NCI-H446 treated with DMSO at 0.1 percent for 48 hours (cell line): ENCODE measurements at regions not wholly inside any gene's neighbourhood (a gene's known extent, or its start where the extent isn't known, plus 50 kb on each side); places are given as distances from the start of the nearest gene placed in this dataset.

Experiments
- DNase-seq: peaks from one replicate; lab custom pipeline; 2025; lab: John Stamatoyannopoulos, UW

DNA sequence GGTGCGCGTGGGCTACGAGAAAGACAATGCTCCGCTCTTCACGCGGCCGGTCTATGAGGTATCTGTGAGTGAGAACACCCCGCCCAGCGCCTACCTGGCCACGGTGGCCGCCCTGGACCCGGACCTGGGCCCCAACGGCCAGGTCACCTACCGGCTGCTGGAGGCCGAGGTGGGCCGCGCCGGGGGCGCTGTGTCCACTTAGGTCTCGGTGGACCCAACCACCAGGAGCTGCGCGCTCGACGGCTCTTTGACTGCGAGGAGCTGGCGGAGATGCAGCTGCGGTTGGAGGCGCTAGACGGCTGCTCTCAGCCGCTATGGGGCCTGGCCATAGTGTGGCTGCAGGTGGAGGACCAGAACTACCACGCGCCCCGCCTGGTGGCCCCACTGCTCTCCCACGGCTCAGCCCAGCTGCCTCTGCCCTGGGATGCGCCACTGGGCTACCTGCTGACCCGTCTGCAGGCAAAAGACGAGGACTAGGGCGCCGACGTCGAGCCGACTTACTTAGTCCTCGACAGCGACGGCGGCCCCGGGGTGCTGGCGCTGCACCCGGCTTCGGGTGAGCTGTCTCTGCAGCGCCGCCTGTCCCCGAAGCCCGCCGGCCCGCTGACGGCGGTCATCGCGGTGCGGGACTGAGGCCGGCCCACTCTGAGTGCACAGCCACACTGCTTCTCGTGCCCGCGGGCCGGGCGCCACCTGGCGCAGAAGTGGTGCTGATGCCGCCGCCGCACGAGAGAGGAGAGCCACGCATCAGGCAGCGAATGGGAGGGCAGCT, 173.0 kb downstream of the OLFM4 start:
- DNase-seq = no peak

DNA sequence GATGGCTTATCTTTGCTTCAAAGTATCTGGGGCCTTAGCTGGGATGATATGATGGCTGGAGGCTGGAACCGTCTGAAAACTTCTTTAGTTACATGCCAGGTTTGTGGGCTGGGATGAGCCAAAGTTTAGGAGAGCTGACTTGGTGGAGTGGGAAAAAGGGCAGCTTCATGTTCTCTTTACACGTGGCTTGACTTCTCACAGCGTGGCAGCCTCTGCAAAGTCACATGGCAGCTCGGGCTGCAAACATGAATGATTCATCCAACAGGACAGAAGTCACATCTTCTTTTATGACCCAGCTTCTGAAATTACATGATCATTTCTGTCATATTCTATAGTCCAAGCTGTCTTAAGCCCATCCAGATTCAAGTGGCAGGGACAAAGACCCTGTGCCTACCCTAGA, 176.0 kb downstream of the OLFM4 start:
- no peak for DNase-seq

DNA sequence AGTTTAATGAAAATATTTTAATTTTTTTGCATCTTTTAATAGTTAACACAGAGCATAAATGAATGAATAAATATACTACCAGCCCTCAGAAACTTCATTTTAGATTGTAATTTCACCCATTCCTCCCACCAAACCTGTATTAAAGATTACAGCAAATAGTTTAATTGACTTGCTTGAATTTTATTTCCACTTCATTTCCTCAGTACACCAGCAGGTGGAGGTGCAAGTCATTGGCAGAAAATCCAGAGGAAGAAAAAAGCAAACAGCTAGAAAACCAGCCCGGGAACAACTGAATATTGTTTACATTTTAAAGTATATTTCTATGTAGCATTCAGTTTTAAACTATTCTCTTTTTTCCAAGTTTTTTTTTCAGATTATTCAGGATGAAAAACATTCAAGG, 177.8 kb downstream of the OLFM4 start:
- DNase-seq = no peak

DNA sequence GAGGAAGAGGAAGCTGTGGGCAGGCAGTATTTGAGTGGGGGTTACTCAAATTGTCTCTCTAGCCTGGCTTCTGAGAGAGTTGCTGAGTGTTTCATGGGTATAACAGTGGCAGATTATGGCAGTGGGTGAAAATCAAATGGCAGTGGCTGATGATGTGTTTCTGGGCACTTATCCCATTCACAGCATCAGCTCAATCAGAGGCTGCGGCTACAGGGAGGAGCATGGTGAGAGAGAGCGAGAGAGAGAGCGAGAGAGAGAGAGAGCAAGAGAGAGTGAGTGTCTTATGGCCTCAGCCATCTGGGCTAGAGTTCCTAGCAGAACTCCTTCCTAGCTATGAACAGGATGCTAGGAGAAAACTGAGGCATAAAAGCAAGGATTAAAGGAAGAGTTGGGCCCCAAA, 178.9 kb downstream of the OLFM4 start:
- no peak for DNase-seq

DNA sequence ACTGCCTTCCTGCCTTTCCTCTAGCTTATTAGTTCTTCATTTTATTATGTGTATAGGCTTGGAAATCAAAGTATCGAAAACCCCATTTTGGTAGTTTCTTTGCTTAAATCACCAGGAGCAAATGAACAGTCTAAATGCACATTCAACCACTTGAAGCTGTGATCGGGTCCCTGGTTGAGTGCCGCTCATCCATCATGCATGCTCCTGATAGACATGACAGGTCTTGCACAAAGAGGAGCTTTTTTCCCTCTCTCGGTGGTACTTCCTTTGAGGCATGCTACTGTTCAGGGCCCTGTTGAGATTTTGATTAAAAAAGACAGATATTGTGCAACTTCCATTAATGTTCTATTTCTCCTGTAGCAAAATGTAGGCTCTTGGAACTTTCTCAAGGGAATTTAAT, 185.8 kb downstream of the OLFM4 start:
- DNase-seq = no peak

DNA sequence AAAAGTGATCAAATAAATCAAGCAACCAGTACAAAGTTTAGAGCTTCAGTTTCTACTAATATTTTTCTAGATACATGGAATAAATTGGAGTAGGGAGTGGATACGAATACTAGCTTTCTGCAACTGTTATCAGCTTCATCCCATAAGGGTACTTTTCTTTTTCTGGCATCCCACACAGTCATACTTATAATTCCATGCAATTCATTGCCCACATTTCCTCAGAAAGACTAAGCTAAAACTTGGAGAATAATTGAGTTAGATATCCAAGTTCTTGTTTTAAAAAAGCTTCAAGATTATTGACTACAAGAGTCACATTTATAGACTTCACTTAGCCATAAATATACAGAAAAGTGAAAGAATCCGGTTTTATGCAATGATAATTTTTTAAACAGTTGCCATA, 186.9 kb downstream of the OLFM4 start:
- DNase-seq = no peak

DNA sequence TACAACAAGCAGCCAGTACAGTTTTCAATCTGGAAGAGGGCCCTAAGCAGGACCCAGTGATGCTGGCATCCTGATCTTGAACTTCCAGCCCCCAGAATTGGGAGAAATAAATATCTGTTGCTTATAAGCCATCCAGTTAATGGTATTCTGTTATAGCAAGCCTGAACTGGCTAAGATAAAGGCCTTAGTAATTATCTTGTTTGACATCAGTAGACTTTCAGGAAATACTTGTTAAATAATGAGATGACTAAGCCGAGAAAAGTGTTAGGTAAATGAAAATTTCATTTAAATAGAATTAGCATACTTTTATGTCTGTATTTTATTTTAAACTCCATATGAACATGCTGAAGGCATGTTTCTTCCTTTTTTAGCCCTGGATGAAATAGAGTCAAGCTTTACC, 188.2 kb downstream of the OLFM4 start:
- DNase-seq = no peak

DNA sequence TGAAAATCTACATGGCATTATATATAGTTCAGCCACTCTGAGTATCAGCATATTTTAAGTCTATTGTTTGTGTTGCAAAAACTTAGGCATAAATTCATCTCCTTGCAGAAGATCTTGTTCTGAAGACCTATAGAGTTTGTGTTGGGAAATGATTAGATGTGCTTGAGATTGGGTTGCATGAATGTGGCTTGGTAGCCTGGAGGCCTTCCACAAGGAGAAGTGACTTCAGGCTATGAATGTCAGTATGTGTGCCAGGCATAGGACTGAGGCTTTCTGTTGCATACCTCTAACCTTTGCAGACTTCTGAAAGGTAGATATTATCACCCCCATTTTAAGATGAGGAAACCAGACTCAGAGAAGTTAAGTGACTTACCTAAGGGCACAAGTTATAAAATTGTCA, 188.6 kb downstream of the OLFM4 start:
- no peak for DNase-seq

DNA sequence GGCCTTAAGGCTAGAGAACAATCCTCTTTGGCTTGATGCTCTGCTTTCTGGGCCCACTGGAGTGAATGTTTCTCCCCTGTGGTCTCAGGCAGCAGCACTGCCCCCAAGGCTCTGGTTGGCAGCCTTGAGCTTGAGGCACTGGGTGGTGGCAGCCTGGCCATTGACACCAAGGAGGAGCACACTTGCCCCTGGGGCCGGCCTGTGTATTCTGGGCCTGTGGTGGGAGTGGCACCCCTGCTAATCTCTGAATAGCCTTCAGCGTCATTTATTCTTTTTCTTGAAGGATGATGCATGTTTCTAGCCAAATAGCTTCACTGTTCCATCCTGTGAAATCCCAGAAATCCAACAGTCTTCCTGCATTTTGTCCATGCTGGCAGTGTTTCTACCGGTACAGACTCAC, 191.4 kb downstream of the OLFM4 start:
- no peak for DNase-seq

DNA sequence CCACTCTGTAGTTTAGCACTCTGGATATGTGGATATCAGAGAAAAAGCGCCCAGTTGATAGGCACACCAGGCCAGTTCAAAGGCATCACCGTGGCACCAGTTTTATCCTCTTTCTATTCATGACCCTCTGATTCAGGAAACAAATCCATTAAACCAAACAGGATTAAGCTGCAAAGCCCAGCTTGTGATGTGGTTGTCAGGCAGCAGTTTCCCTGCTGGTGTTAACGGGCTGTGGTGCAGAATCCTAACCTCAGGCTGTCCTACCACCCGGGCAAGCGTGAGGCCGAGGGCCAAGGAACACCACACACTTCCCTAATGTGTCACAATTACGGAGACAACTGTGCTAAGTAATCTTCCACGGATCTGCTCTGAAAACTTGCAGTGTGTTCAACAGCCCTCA, 209.1 kb downstream of the OLFM4 start:
- no peak for DNase-seq

DNA sequence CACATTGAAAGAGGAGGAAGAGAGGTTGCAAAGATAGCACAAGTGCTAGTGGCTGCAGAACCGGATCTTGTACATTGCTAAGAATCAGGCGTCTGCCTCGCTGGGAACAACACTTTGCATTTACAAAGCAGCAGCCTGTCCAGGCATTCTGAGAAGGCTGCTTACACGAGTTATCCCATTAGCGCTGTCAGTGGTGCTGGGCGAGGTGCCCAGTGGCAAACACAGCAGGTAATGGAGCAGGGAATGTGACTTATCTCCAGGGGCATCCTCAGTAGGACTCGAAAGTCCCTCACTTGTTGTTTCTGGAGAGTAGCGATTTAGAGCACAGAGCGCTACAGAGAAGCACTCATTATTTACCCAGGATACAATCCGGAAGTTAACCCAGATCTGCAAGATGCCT, 209.6 kb downstream of the OLFM4 start:
- no peak for DNase-seq

DNA sequence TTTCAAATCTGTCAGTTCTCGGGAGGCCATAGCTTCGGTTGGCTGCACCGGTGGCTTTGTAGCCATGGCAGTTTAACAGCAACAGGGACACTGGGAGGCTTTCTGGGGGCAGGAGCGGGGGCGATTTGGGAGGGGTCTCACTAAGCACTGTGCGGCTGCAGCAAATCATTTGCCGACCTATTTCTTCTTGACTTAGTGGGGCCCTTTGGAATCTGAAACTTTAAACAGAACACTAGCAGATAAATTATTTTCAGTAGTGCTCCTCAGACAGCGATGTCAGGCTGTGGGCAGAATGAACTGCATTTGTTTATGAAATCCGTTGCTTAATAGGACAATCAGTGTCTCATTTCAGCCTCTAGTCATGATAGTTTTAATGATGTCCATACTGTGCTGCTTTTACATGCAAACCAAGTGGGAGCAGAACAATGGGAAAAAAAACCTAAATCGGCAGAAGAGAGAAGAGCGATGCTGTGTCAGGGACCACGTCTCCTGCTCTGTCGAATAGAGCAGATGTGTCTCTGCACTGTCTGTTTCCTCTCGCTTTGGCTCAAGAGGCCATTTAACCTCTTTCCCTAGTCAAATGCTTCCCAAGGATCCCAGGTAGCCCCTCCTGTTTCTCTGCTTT, 211.9 kb downstream of the OLFM4 start:
- DNase-seq = no peak

DNA sequence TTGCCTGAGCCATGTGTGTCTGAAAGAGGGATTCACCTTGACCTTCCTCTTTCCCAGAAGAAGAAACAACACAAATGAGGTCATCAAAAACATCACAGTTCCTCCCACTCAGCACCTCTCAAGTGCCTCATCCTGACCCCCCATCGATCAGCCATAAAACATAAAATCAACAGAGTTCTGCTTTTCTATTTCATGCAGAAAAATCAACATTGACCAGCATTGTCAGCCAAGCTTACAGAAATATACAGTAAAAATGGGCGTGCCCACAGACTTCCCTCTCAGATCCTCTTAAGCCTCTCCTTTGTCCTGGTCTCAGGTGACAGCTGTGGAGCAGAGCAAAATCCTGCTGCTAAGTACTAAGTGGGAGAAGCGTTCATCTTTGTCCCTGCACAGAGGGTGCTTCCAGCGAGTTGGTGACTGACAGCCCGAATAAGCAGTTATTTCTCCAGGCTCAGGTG, 213.3 kb downstream of the OLFM4 start:
- no peak for DNase-seq

DNA sequence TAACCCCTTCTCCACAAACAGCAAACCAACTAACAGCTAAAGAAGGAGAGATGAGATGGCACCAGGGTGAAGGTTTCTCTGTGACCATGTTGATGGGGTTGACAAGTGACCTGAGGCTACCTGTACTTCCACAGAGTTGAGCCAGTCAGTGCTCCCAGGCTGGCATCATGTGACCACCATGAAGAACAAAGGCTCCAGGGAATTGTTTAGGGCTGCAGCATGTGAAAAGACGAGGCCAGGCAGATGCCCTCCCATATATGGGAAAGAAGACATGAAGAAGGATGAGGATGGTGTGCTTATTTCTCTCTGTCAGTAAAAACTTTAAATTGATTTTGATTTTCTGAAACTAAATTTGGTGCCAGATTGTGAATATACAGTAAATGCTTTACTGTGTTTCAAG, 220.6 kb downstream of the OLFM4 start:
- DNase-seq = no peak

DNA sequence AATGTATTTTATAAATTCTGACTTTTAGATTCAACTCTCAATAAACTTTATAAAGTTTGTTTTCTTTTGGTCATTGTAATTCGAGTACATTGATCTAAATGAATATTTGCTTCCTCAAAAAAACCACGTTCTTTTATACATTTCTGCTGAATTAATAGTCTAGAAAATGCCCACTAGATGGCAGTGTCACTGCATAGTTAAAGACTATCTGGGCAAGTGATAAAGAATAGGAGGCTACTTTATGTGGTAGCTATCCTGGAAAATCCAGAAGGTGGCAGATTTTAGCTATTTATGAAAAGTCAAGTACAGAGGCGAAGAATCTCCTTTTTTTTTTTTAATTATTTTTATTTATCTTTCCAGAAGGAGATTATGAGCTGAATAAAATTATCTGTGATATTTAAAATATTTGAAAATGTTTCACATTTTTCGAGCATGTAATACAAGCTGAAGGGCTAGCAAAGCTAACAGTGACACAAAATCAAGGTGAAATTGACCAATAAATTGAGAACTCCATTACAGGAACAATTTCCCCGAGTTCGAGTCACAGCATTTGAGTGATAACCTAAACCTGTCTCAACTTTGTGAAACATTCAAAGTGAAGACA, 221.8 kb downstream of the OLFM4 start:
- DNase-seq = peak; percentile 61

DNA sequence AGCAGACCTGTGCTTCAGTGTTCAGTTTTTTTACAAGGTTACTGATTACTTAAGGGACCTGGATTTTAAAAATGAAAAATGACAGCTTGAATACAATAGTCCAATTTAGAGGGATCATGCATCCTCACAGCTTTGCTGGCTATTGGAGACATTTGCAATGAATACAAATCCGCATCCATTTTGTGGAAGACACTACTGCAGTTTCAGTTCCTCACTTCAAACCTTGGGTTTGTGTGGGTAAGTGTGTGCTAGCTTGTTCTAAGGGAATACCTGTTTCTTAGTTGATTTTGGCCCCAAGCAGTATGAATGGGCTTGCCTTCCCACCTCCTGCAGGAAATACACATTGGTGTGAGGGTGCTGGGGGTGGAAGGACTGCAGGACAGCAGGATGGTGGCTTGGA, 222.4 kb downstream of the OLFM4 start:
- no peak for DNase-seq

DNA sequence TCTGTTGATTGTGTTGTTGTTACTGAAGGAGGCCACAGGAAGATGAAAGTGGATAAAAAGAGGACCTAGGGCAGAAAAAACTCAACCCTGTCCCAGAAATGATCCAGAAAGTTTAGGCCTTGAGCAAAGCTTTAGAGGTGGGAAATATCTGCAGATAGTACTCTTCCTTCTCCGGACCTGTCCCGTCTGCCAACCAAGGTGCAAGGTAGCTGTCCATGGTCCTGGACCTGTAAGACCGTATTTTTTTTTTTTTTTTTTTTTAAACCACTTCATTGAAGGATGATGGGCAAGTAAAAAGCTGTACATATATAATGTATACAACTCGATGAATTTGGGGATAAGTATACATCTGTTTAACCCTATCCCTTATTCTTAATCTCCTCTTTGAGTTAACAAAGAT, 225.9 kb downstream of the OLFM4 start:
- no peak for DNase-seq

DNA sequence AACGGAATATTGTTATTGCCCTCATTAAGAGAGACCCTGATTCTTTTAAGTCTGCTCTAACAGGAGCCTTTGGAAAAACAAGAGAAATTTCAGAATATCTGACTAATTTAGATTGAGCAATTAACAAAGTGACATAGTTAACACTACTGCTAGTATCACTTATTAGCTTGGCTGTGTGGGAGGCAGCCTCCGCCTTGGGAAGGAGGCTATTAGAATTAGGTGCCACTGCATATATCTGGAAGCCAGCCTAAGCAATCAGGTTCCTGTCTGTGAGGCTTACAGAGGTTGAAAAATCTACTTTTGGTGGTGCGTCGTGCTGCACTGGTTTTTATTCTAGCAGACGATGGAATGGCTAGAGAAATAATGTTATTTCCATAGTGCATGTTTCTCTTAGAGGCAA, 227.2 kb downstream of the OLFM4 start:
- DNase-seq = no peak

DNA sequence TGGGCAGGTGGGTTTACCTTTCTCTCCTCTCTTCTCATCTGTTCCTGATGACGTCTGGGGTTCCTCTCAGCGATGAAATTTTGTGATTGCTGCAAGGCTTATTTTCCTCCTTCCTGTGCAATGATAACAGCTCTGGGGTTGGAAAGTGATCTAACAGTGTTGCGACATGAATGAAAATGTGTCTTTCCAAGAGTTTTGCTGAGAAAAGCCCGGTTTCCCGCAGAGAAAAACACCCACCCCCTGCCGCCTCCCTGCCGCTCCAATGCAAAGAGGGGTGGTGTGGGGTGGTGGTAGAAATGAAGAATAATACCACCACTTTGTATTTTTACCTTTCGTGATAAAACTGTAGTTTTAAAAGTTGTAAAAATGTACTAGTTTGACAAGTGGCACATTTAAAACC, 232.0 kb downstream of the OLFM4 start:
- no peak for DNase-seq

DNA sequence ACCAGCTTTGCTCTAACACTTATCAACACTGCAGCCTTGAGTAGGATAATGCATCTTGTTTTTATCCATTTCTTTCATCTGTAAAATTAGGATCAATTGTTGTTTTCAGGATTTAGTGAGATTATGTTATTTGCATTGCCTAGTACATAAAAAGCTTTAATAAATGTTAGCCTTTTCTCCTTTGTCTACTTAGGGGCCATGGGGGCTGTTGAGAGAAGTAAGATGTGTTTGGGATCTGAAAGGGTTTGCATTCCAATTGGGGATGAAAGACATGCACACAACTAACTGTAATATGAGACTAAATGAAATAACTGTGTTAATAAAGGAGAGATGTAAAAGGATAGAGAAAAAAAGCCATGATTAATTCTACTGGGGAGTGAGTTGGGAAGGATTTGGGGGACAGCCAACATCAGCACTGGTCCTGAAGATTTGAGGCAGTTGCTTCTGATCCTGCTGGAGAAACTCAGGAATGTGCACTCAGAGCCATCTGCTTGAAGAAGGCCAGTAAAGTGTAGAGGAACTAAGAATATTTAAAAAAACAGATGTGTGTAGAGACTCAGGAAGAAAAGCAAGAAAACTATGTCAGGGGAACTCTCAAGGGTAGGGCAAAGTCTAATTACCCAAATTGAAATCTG, 236.3 kb downstream of the OLFM4 start:
- no peak for DNase-seq

DNA sequence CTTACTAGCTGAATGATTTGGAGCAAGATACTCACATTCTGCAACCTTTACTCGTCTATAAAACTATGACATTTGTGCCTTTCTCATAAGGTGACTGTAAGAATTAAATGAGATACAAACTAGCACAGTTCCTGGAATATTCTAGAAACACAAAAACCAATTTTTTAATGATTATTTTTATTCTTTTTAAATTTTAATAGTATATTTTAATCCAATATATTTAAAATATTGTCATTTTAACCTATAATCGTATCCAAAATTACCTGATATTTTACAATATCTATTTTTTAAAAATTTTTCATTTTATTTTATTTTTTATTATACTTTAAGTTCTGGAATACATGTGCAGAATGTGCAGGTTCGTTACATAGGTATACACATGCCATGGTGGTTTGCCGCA, 238.1 kb downstream of the OLFM4 start:
- no peak for DNase-seq

DNA sequence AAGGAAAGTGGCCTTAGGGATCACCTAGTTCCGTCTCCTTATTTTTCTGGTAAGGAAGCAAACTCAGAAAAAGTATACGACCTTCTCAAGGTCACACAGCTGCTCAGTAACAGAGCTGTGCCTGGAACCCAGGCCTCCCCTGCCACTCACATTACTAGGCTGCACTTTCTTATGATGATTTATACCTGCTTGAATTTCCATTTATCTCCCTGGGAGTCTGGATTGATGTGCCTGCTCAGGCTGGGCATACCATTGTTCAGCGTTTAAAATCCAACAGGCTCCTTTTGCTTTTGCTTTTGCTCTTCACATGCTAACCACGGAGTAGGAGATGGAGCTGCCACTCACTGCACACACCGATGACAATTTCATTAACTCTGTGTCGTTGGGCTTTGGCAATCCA, 241.0 kb downstream of the OLFM4 start:
- no peak for DNase-seq

DNA sequence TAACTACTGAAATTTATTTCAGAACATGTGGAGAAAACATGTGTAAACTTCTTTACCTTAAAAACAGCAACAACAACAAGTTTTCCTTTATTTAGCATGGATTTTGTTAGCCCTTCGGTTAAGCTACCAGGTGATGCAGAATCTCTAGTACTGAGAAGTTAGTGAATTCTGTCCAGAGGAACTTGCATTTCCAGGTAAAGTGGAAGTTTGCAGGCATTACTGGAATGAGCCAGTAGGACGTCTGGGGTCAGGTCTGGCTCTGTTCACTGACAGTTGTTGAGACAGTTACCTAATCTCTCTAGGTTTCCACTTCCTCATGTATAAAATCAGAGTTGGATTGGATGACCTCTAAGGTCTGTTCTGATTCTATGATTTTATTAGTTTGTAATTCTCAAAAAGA, 244.3 kb downstream of the OLFM4 start:
- no peak for DNase-seq
